Fibroblast of lung (primary cell): ENCODE measurements at regions not wholly inside any gene's neighbourhood (a gene's known extent, or its start where the extent isn't known, plus 50 kb on each side); places are given as distances from the start of the nearest gene placed in this dataset.

Source experiments
- DNase-seq, 2 donors: peaks; one replicate each; pipeline versions ENCODE4 v3.0.0 to v3.0.0-alpha.2; 2010; ENCODE audit warnings: low read depth in 2 of 2
- H2AFZ ChIP-seq: 2 replicates; pipeline ENCODE4 v1.5.1; 2012; ENCODE audit warnings: low read length, control low read depth, inconsistent platforms
- H3K27ac ChIP-seq: 2 replicates; pipeline ENCODE4 v1.5.1; 2011; ENCODE audit warnings: low read length, control low read depth; ENCODE audit not compliant: insufficient read depth
- H3K27me3 ChIP-seq: 2 replicates; pipeline ENCODE4 v1.5.1; 2011; ENCODE audit warnings: mild to moderate bottlenecking, low read length; ENCODE audit not compliant: control insufficient read depth, insufficient read depth
- H3K36me3 ChIP-seq: 2 replicates; pipeline ENCODE4 v1.5.1; 2011; ENCODE audit warnings: low read length; ENCODE audit not compliant: control insufficient read depth, insufficient read depth
- H3K4me1 ChIP-seq: 2 replicates; pipeline ENCODE4 v1.5.1; 2011; ENCODE audit warnings: low read length; ENCODE audit not compliant: control insufficient read depth, insufficient read depth; ENCODE audit errors: extremely low read depth
- H3K4me2 ChIP-seq: 2 replicates; pipeline ENCODE4 v1.5.1; 2011; ENCODE audit warnings: low read length, control low read depth; ENCODE audit not compliant: insufficient read depth; ENCODE audit errors: extremely low read depth
- H3K4me3 ChIP-seq, 4 experiments: fragments of 200-600 bp in 1 of 4; sonication (generic) in 1 of 4; replicated peaks in 1 of 4; 2 replicates each; pipeline ENCODE4 v1.5.1; 2011 to 2016; ENCODE audit warnings: low read length in 4 of 4, low read depth in 3 of 4, mild to moderate bottlenecking in 3 of 4, control low read depth in 2 of 4, inconsistent platforms in 1 of 4, mixed read lengths in 1 of 4; ENCODE audit not compliant: insufficient read depth in 1 of 4; ENCODE audit errors: control extremely low read depth in 1 of 4
- H3K79me2 ChIP-seq: 2 replicates; pipeline ENCODE4 v1.5.1; 2012; ENCODE audit warnings: mild to moderate bottlenecking, low read length, inconsistent platforms; ENCODE audit not compliant: control insufficient read depth, insufficient read depth
- H3K9ac ChIP-seq: 2 replicates; pipeline ENCODE4 v1.5.1; 2011; ENCODE audit warnings: mild to moderate bottlenecking, low read length, control low read depth; ENCODE audit not compliant: insufficient read depth
- H3K9me3 ChIP-seq: 2 replicates; pipeline ENCODE4 v1.5.1; 2012; ENCODE audit warnings: low read depth, low read length; ENCODE audit not compliant: control insufficient read depth, insufficient read depth
- H4K20me1 ChIP-seq: 2 replicates; pipeline ENCODE4 v1.5.1; 2011; ENCODE audit warnings: low read length; ENCODE audit not compliant: control insufficient read depth, insufficient read depth; ENCODE audit errors: extremely low read depth
- CTCF ChIP-seq, 2 donors: IDR thresholded peaks in 1 of 2; conservative IDR thresholded peaks in 1 of 2; 1 replicate in 1 of 2; 2 replicates in 1 of 2; pipeline ENCODE4 v1.5.1; 2011 to 2012; ENCODE audit warnings: low read length in 2 of 2, control low read depth in 1 of 2, inconsistent platforms in 1 of 2, low read depth in 1 of 2, mild to moderate bottlenecking in 1 of 2
- EZH2 ChIP-seq: IDR thresholded peaks from 2 replicates; pipeline ENCODE4 v1.5.1; 2012; ENCODE audit warnings: low read length, control low read depth, mild to moderate bottlenecking; ENCODE audit errors: missing control alignments

GRCh38 chr5:105782501-105782900 lies 1888.2 kb downstream of the EFNA5 start:
- Histone ChIP-seq H3K4me2 (no peak overlapping the region), H3K9me3 (no peaks in the 10 kb centered on the region), H3K4me3 (no peak overlapping the region), H3K36me3 (no peaks in the 10 kb centered on the region), H3K27ac (no peak overlapping the region), H3K79me2 (no peaks in the 10 kb centered on the region), H3K27me3 (no peaks in the 10 kb centered on the region), H2AFZ (no peak overlapping the region), H3K9ac (no peak overlapping the region), H4K20me1 (no peaks in the 10 kb centered on the region), H3K4me1 (no peaks in the 10 kb centered on the region)
- TF ChIP-seq CTCF (conservative IDR thresholded peaks at IDR 0.05 in 1 of 2, IDR thresholded peaks at IDR 0.05 in 1 of 2; ENCODE audit: low read depth in 1 of 2, low read length in 2 of 2): no peak
- no peak for TF ChIP-seq EZH2
- peak; percentile 1 to 9 for DNase-seq

- no peaks in the 10 kb centered on the region for H3K36me3 ChIP-seq
- no peak overlapping the region for H3K9ac ChIP-seq
- H3K4me2 ChIP-seq: no peak overlapping the region
- no peak overlapping the region for H3K27ac ChIP-seq
- H3K9me3 ChIP-seq: no peaks in the 10 kb centered on the region
- DNase-seq: no peak
- H4K20me1 ChIP-seq: no peaks in the 10 kb centered on the region
- no peaks in the 10 kb centered on the region for H3K79me2 ChIP-seq
- no peak overlapping the region for H3K4me3 ChIP-seq
- no peak overlapping the region for H2AFZ ChIP-seq
- H3K4me1 ChIP-seq: no peaks in the 10 kb centered on the region
- H3K27me3 ChIP-seq: no peaks in the 10 kb centered on the region
- no peak for TF ChIP-seq CTCF (conservative IDR thresholded peaks at IDR 0.05 in 1 of 2, IDR thresholded peaks at IDR 0.05 in 1 of 2; ENCODE audit: low read depth in 1 of 2, low read length in 2 of 2)
- no peak for TF ChIP-seq EZH2
Measured at GRCh38 chr5:105773241-105773640, 1897.5 kb downstream of the EFNA5 start.

- Histone ChIP-seq H4K20me1 (no peaks in the 10 kb centered on the region), H3K27ac (no peak overlapping the region), H3K79me2 (no peaks in the 10 kb centered on the region), H3K27me3 (no peaks in the 10 kb centered on the region), H3K9me3 (no peaks in the 10 kb centered on the region), H3K4me1 (no peaks in the 10 kb centered on the region), H3K9ac (no peak overlapping the region), H2AFZ (no peak overlapping the region), H3K36me3 (no peaks in the 10 kb centered on the region), H3K4me2 (no peak overlapping the region), H3K4me3 (no peak overlapping the region)
- DNase-seq: no peak
- TF ChIP-seq CTCF (conservative IDR thresholded peaks at IDR 0.05 in 1 of 2, IDR thresholded peaks at IDR 0.05 in 1 of 2; ENCODE audit: low read depth in 1 of 2, low read length in 2 of 2) (no peak), EZH2 (no peak)
Measured at GRCh38 chr5:105767267-105767666, 1903.5 kb downstream of the EFNA5 start.
